ENCODE measurements at regions not wholly inside any gene's neighbourhood (a gene's known extent, or its start where the extent isn't known, plus 50 kb on each side); places are given as distances from the start of the nearest gene placed in this dataset.
"Not testable (repeated sequence)": the region's sequence is repeated elsewhere in the genome, so short reads cannot be mapped to it uniquely, and the experiment has no call there.

GRCh38 chr5:131001507-131001906, 163.5 kb downstream of the HINT1 start:
- no peak for DNase-seq

- no peak for DNase-seq
These were observed 164.8 kb downstream of the HINT1 start for GRCh38 chr5:131000289-131000688.

GRCh38 chr5:130996720-130997119, 168.3 kb downstream of the HINT1 start:
- DNase-seq, result not testable (repeated sequence)

GRCh38 chr5:130995851-130996250, 169.2 kb downstream of the HINT1 start:
- no peak for DNase-seq

GRCh38 chr5:130995254-130995515, 169.9 kb downstream of the HINT1 start:
- DNase-seq, result no peak

GRCh38 chr5:130994496-130995253, 170.4 kb downstream of the HINT1 start:
- DNase-seq, result no peak

GRCh38 chr5:130992621-130993020, 172.4 kb downstream of the HINT1 start:
- DNase-seq, result no peak

- no peak for DNase-seq
These were observed 173.0 kb downstream of the HINT1 start for GRCh38 chr5:130992095-130992494.

- DNase-seq, result no peak
These were observed 179.3 kb downstream of the HINT1 start for GRCh38 chr5:130985776-130986175.

GRCh38 chr5:130981663-130982062, 183.4 kb downstream of the HINT1 start:
- no peak for DNase-seq

- DNase-seq, result no peak
These were observed 186.6 kb downstream of the HINT1 start for GRCh38 chr5:130978475-130978874.

GRCh38 chr5:130976493-130976892, 188.6 kb downstream of the HINT1 start:
- DNase-seq, result no peak

GRCh38 chr5:130975847-130976246, 189.2 kb downstream of the HINT1 start:
- DNase-seq, result no peak

GRCh38 chr5:130975299-130975698, 189.8 kb downstream of the HINT1 start:
- no peak for DNase-seq

- DNase-seq, result no peak
These were observed 190.9 kb downstream of the HINT1 start for GRCh38 chr5:130974021-130974683.

- no peak for DNase-seq
These were observed 198.0 kb downstream of the HINT1 start for GRCh38 chr5:130966990-130967525.

GRCh38 chr5:130965920-130966319, 199.1 kb downstream of the HINT1 start:
- no peak for DNase-seq

- no peak for DNase-seq
These were observed 199.7 kb downstream of the HINT1 start for GRCh38 chr5:130965360-130965759.

- DNase-seq, result no peak
These were observed 200.5 kb downstream of the HINT1 start for GRCh38 chr5:130964231-130965202.

- DNase-seq, result no peak
These were observed 201.3 kb downstream of the HINT1 start for GRCh38 chr5:130963798-130964197.

GRCh38 chr5:130957151-130957550, 207.9 kb downstream of the HINT1 start:
- DNase-seq, result no peak

- no peak for DNase-seq
These were observed 210.0 kb downstream of the HINT1 start for GRCh38 chr5:130955041-130955440.

- DNase-seq, result no peak
These were observed 210.7 kb downstream of the HINT1 start for GRCh38 chr5:130954336-130954735.

All from CD4-positive, alpha-beta T cell treated with Interleukin-17A for 4 hours (primary cell).